MM.1S (cell line): ENCODE measurements at regions not wholly inside any gene's neighbourhood (a gene's known extent, or its start where the extent isn't known, plus 50 kb on each side); places are given as distances from the start of the nearest gene placed in this dataset.

Experiments used
- CTCF ChIP-seq: fragments of 300-600 bp; sonication (generic); IDR thresholded peaks from 2 replicates; pipeline ENCODE4 v1.5.1; 2016; ENCODE audit warnings: antibody characterized with exemption, low read length, mixed read lengths
- EZH2 ChIP-seq: fragments of 300-600 bp; sonication (generic); optimal IDR thresholded peaks from 2 replicates; pipeline ENCODE3; 2017; ENCODE audit warnings: low read depth, mild to moderate bottlenecking, antibody characterized with exemption, low read length, mixed read lengths

GRCh38 chrX:140206657-140207056 is 241.3 kb upstream of the CXorf66 start:
- TF ChIP-seq CTCF = no peak
- TF ChIP-seq EZH2 = no peak
